ENCODE measurements at regions not wholly inside any gene's neighbourhood (a gene's known extent, or its start where the extent isn't known, plus 50 kb on each side); places are given as distances from the start of the nearest gene placed in this dataset.
"Not testable (repeated sequence)": the region's sequence is repeated elsewhere in the genome, so short reads cannot be mapped to it uniquely, and the experiment has no call there.

GRCh38 chr2:118604371-118604770, 243.1 kb downstream of the EN1 start:
- DNase-seq = no peak

DNA sequence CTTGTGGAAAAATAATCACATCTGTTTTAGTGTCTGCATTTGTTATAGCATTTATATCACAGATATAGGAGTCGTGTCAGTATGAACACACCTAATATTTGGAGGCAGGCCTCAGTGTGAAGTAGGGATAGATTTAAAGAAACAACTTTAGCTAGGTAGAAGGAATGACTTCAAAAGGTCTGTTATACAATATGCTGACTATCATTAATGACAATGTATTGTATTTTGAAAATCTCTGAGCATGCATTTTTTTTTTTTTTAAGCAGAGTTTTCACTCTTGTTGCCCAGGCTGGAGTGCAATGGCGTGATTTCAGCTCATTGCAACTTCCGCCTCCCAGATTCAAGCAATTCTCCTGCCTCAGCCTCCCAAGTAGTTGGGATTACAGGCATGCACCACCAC, 248.3 kb downstream of the EN1 start:
- no peak for DNase-seq

DNA sequence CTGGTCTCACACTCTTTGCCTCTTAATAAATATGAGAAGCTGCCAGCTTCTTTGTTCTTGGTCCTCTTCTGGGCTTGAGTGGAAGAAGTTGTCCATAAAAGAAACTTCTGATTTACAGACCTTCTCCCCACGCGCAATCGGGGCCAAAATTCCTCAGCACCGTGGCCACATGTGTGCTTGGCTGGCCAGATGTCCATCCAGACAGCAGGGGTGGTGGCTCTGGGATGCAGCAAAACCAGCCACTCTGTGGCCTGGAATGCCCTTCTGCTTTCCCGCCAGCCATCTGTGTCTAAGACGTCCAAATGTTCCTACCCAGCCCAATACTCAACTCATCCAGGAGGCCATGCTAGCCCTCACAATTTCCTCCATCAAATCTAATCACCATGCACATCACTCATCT, 250.8 kb downstream of the EN1 start:
- no peak for DNase-seq

GRCh38 chr2:118593257-118593656, 254.2 kb downstream of the EN1 start:
- no peak for DNase-seq

- DNase-seq = no peak
Observed at GRCh38 chr2:118591223-118591622, 256.2 kb downstream of the EN1 start.

- DNase-seq = no peak
Observed at GRCh38 chr2:118589721-118590120, 257.7 kb downstream of the EN1 start.

GRCh38 chr2:118588850-118589249, 258.6 kb downstream of the EN1 start:
- DNase-seq = no peak

DNA sequence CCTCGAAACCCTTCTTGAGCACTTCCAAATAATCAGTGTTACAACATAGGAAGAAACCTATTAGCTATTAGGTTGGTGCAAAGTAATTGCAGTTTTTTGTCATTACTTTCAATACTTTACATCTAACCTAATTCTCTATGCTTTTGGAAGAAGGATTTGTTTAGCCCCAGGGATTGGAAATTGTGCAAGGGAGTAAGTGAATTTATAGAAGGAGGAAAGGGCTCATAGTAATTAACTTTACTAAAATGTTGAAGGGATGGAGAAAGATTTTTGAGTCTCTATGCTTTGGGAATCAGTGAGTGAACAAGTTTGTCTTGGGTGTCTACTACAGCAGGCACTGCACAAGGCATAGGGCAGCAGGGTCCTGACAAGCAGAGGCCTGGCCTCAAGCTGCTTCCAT, 261.1 kb downstream of the EN1 start:
- DNase-seq = no peak

DNA sequence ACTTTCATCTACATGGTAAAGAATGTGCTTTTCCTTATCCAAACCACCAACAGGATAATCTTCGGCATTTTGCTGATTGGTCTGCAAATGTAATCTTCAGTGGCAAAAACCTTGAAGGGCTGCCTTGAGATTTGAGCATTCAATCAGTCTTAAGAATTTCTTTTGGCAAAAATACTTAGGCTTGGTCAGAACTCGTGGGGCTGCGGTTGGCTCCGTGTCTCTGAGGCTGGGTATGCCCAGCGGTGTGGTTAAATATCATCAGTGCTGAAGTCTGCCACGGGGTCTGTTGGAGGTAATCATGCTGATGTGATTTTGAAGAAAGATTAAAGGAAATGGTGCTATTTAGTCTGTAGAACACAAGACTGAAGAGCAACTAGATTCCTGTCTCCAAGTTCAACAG, 262.6 kb downstream of the EN1 start:
- no peak for DNase-seq

DNA sequence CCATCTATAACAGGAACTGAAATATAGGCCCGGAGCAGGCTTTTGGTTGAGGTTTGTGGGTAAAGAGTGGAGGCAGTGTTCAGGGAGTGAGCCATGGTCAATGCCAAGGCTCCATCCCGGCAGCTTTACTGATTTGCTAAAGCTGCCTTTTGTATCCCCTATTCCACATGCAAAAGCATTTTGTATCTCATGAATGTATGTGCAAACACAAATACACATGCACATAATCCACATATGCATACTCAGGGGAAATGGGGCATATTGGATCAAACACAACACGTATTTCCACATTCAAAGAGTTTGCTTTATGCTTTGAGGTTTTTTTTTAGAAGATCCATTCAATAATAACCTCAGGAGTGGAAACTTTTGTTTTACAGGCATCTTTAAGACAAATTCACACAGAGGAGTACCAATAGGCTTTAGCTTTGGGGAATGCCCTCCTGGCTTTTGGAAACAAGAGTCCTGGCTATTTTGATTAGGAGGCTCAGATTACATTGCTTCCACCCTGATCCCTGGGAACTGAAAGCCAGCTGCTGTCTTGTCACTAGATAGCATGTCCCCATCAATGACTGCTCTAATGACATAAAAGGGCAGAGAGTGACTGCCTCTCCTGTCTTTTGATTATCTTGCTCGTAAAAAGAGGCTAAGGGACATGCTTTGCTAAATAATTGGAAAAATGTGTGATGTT, 263.2 kb downstream of the EN1 start:
- no peak for DNase-seq

DNA sequence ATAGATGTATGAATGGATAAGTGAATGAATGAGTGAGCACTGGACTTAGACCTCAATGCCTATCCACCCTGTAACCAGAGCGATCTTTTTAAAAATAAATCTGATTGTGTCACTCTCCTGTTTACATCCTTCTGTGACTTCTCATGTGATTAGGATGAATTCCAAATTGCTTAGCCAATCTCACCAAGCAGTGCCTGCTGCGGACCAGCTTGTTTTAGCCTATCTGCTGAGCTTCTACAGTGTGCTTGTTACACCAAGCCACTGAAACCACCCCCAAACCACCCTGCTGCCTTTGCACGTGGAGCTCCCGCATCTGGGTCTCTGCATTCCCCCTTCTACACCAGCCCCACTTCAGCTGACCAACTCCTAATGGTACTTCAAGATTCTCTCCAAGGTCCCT, 265.4 kb downstream of the EN1 start:
- DNase-seq = no peak

DNA sequence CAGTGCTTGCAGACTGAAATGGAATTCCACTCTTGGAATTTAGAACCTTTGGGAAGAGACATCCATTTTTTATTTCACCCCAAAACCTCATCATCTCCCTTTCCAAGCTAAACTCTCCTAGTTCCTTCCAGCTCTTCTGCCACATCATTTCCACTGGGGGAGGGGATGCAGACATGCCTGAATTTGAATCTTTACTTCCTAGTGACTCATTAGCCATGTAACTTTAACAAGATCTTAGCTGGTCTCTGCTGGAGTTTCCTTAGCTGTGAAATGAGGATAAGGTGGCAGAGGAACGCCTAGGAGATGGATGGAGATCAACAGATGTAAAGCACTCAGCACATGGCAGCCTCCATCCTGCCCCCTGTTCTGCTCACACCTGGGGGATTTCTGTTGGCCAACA, 266.8 kb downstream of the EN1 start:
- DNase-seq = no peak

DNA sequence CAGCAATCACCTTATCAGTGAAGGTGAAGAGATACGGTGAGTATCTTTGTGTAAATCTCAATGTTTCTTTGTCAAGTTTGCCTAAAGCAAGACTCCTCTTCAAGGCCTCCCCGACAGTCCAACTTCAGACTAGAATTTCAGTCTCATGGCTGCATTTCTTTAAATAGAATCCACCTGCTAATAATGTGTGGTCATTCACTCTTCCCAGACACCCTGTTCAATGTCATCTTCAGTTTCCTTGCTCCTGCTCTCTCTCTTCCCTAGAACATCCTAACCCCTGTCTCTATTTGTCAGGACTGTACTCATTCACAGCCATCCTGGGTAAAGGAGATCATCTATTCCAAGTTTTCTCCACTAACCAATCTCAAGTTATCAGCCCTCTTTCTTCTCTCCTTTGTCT, 267.3 kb downstream of the EN1 start:
- no peak for DNase-seq

DNA sequence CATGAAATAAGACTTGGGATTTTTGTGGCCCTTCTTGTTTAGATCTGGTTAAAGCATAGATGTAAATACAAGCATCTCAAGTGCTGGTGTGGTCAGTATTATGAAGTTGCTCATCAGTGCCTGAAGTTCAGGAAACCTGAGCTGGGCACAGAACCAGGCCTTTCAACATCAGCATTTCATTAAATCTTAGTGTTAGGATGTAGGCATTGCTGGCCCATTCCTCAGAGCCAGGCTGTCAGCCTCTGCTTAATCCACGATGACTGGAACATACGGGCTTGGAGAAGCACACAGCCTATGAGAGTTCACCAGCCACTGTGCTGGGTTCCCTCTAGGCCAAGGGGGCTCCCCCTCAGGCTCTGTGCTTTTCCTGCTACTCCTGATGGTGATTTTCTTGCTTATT, 270.2 kb downstream of the EN1 start:
- no peak for DNase-seq

DNA sequence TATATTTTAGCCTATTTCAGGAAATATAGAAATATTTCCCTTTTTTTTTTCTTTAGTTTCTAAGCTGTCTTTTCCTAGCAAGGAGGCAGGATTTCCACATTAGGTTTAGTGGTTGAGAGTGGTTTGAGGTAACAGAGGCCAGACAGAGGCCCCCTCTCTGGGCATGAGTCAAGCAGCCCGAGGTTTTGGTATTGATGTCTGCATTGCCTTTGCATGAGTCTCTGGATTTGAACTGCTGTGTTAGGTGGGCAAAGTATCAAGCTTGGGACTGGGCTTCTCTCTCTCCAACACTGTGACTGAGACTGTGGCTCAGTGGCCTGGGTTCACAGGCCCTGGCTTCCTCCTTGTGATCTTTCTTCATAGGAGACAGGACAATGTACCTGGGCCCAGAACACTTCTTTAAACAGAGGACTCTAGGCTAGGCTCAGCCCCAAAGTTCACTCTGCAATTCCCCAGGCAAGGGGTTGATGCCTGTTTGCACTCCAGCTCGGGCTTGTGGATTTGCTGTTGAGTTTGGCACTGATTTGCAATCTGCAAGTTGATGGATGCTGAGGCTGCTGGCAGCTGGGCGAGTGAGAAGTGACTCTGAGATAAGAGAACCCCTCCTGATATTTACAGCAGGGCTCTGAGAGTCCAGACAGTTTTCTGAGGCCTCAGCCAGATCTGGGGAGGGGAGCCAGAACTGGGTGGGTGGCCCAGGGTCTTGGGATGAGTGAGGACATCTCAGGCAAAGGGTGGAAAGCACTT, 271.2 kb downstream of the EN1 start:
- DNase-seq = no peak

DNA sequence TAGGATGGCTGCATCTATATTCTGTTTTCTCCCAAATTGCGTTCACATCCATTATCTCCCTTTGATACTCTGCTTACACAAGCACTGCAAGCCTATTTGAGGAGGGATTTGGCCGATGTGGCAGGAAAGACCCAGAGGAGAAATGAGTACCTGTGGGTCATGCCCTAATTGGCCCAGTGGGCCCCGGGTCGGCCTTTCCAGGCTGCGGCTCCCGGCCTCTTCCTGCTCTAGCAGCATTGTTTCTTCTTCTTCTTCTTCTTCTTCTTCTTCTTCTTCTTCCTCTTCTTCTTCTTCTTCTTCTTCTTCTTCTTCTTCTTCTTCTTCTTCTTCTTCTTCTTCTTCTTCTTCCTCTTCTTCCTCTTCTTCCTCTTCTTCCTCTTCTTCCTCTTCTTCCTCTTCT, 275.1 kb downstream of the EN1 start:
- DNase-seq = not testable (repeated sequence)

DNA sequence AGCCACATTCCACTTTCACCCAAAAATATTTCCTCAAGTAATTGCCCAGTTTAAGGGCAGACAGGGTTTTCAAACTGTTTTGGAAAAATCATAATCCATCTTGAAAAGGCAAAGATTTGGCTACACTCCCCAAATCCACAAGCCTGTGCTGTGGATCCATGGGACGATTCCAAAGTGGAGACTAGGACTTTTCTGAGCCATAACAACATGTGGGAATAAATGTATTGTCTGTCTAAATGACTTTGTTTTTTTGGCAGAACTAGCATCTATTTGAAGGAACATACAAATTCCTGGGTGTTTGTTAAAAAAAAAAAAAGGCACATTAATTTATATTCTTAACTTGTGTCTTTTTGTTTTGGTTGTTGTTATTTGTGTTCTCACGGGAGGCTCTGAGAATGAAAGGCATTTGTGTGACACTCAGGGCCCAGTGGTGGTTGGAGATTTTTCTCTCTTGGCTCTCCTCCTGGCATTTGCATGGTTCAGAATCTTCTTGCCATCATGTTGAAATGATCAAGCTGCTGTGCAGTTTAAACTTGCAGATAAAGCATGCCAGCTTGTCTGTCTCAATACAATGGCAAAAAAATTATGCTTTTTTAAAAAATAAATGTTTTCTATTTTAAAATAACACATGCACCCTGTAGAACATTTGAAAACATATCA, 277.4 kb downstream of the EN1 start:
- DNase-seq = no peak

GRCh38 chr2:118568700-118569099, 278.7 kb downstream of the EN1 start:
- DNase-seq = no peak

DNA sequence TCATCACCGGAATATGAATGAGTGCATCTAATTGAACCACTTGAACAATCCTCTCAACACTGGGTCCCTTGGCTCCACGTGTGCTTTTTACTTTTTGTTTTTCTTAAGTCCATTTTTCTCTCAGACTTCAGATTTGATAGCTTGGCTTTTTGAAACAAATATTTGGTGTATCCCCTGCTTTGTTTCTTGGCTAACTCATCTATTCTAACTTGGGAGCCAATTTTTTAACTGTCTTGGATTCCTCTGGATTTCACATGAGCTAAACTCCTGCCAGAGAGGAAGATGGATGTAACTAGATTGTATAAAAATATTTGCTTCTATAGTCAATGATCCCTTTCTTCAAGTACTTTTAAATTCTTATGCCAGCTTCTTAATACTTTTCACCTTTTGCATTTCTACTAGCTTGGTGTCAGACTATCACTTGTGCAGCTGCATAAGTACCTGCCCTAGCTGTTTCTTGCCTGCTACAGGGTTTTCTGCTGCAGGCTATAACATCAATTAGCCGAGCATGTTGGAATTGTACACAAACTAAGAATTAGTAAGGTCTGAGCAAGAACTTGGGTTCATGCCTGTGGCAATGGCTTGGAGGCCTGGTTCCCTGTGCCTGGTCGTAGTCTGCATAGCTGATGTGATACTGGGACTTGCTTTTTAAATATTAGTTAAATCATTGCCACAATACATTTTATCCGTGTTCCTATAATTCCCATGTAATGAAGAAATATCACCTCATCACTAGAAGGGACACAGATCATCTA, 281.5 kb downstream of the EN1 start:
- no peak for DNase-seq

DNA sequence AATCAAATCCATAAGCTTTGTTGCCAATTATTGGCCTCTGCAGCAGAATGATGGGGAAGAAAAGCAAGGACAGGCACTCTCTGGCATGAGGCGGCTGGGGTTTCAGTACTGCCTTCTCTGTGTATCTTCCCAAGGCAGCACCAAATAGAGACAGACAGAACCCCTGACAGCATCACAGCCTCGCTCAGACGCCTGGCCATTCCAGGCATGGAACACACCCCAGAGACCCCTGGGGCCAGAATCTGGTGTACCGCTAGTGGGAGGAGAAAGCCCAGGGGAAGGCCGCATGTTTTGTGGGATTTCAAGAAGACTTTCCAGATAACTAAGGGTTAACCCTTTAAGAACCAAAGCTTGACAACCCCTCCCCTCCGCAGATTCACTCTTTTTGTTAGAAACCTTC, 282.1 kb downstream of the EN1 start:
- no peak for DNase-seq

DNA sequence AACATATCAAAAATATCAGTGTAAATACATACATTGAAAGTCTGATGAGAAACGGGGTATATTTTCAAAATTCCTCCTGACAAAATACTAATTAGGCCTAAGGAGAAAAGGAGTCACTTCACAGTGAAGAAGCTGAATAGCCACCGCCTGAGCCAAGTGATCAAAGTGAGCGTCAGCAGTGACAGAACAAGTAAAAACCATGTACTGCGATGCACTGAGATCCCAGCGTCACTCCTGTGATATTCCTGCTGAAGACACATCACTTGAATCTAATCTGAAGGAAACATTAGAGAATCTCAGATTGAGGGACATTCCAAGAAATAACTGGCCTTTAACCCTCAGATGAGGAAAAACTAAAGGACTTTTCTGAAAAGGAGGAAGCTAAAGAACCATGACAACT, 285.3 kb downstream of the EN1 start:
- no peak for DNase-seq

DNA sequence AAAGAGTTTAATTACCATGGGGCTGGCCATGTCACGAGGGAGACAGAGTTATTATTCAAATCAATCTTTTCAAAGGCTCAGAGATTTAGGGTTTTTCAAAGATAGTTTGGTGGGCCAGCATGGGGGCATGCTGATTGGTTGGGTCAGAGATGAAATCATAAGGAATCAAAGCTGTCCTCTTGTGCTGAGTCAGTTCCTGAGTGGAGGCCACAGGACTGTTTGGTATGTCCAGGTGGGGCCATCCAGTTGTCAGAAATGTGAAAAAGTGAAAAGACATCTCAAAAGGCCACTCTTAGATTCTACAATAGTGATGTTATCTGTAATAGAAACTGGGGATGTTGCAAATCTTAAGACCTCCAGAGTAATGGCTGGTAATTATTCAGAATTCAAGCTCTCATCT, 288.6 kb downstream of the EN1 start:
- DNase-seq = no peak

DNA sequence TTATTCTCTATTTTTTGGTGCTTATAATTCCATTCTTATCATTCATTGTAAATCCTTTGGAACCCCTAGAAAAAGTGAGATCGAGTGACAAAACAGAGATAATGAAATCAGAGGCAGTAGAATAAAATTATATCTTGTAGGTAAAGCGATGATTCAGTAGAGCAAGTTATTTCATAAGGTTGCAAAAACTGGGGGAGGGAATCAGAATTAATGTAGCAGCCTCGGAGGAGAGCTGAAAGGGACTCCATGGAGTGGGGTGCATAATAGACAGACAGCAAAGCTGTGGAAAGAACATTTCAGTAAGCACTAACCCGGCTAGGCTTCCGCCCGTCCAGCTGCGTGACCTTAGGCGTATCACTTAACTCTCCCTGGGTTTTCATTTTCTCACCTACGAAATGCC, 289.7 kb downstream of the EN1 start:
- DNase-seq = no peak

DNA sequence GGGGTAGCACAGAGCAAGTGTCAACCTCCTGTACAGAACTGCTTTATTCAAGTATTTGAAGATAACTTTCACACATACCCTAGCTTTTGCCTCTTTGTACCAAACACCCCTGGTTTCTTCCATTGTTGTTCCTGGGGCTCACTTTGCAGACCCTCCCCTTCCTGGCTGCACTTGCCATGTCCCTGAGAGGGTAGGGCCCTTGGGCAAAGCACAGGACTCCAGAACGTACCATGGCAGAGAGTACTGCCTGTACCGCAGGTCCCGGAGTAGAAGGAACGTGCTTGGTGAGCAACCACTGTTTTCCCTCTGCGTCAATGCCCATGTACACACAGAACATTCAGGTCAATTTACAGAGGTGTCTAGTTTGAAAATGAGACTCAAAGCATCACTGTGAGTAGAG, 290.4 kb downstream of the EN1 start:
- DNase-seq = no peak

All from activated CD4-positive, alpha-beta T cell treated with anti-CD3 and anti-CD28 coated beads, Interleukin-2, amount 50 U/mL, for 16 hours (primary cell).